ENCODE measurements at regions not wholly inside any gene's neighbourhood (a gene's known extent, or its start where the extent isn't known, plus 50 kb on each side); places are given as distances from the start of the nearest gene placed in this dataset.

DNA sequence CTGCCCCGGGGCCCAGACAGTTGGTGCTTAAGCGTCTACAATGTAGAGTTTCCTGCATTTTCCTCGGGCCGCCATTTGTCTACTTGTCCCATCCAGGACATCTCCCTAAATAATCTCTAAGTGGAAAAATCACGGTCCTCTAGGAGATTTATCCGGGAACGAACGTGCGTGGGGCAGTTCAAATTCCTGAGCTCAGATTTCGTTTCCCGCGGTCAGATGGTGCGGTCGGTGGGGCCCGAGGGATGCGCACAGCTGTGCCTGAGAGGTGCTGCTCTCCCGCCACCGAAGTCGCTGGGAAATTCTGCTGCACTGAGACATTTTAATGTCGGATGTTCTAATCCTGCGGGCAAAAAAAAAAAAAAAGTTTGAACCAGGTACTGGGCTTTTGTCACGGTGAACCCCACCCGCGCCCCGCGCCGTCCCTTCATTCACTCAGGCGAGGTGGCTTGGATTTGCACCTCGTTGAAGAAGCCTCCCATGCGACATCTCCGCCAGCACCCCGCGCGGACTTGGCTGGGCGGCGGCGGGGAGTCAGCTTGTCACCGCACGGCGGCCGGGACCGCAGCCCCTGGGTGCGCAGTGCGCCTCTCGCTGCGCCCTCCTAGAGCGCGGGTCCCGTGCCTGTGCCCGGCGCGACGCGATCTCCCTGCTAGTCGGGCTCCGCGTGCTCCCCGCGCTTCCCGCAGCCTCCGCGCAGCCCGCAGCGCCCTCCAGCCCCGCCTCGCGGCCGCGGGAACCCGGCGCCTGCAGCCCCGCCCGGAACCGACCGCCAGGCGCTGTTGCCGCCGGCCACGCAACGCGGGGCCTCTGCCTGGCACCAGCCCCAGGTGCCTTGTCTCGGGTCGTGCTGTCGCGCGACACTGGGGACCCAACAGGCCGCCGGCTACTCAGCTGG lies 191.9 kb upstream of the TCF4 start:
- H3K4me1 ChIP-seq (ENCODE audit: control insufficient read depth, insufficient read depth, low read length): peaks cover 46% of the 10 kb centered on the region
- H3K27ac ChIP-seq (ENCODE audit: low read depth, low read length): peak overlapping the region; percentile 55
- no peaks in the 10 kb centered on the region for H3K9me3 ChIP-seq (ENCODE audit: control insufficient read depth, insufficient read depth, low read length)
- H3K9ac ChIP-seq (ENCODE audit: low read depth, low read length): peak overlapping the region; percentile 48
- no peaks in the 10 kb centered on the region for H3K36me3 ChIP-seq (ENCODE audit: control insufficient read depth, insufficient read depth, low read length)
- peak overlapping the region; percentile 70 for H3K4me3 ChIP-seq (ENCODE audit: low read depth, low read length)
- peaks cover 22% of the 10 kb centered on the region for H3K27me3 ChIP-seq (ENCODE audit: control insufficient read depth, insufficient read depth, low read length)

DNA sequence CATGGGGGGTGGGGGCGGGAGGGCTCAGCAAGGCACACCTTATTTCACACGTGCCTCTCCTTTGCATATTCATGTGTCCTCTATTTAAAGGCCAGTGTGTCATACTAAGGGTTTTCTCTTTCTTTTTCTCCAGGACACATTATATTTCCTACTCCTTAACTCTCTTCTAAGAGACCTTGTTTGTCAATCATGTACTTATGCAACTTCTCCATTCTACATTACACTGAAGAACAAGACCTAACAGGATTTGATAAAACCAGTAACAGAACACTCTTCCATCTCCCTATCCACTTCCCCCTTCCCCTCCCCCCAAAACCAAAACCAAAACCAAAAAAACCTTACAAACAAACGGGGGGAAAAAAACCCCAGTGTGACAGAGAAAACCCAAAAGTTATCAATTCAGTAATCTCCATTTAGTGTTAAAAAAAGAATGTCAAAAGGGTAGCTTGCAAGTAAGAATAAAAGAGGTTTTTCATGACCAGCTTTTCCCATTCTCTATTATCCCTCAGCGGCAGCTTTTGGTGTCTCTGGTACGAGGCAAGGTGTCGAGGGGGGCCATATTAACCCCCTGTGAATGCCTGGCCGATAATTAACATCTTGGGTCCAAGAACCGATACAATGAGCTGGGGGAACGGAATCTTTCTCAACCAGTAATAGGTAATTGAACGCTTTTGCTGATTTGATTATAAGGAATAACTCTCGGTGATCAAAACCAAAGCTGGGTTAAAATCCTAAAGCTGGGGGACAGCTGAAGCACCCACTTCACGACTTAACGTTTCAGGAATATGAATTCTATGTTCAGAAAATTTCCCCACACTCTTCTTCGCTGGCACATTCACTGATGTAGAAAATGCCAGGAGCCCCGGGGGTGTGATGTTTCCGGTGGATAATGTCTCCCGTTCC lies 191.0 kb upstream of the TCF4 start:
- no peaks in the 10 kb centered on the region for H3K9me3 ChIP-seq (ENCODE audit: control insufficient read depth, insufficient read depth, low read length)
- H3K9ac ChIP-seq (ENCODE audit: low read depth, low read length): no peak overlapping the region
- peak overlapping the region; percentile 70 for H3K4me3 ChIP-seq (ENCODE audit: low read depth, low read length)

DNA sequence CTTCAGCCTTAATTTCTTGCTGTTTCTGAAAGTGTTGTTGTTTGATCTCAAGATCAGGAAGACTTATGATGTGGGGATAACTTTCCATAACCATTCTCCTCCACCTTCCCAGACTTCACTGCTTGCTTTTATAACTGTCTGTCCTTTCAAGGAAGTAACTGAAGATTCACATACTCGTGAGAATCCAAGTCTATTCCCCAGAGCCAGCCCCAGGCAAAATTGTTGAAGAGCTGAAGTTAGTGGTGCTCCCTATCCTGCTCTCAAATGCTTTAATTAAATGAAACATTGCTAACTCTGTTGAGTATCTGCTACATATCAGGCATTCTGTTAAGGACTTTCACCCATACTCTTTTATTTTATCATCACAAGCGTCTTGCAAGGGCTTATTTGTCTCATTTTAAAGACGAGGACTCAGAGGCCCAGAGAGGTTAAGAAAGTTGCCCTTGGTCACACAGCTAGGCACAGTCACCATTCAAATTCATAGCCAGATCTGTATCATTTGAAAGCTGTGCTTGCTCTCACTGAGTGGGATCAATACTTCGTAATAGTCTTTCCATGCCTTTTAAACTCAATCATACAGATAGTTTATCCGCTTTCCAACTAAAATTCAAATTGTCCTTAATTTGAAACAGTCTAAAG lies 189.8 kb upstream of the TCF4 start:
- H3K27ac ChIP-seq (ENCODE audit: low read depth, low read length): no peak overlapping the region
- peaks cover 36% of the 10 kb centered on the region for H3K4me1 ChIP-seq (ENCODE audit: control insufficient read depth, insufficient read depth, low read length)
- H3K27me3 ChIP-seq (ENCODE audit: control insufficient read depth, insufficient read depth, low read length): peaks cover 22% of the 10 kb centered on the region
- H3K9ac ChIP-seq (ENCODE audit: low read depth, low read length): no peak overlapping the region
- H3K36me3 ChIP-seq (ENCODE audit: control insufficient read depth, insufficient read depth, low read length): no peaks in the 10 kb centered on the region
- no peak overlapping the region for H3K4me3 ChIP-seq (ENCODE audit: low read depth, low read length)
- no peaks in the 10 kb centered on the region for H3K9me3 ChIP-seq (ENCODE audit: control insufficient read depth, insufficient read depth, low read length)

More for the DNA sequence above, 191.0 kb upstream of the TCF4 start:
- H3K27me3 ChIP-seq (ENCODE audit: control insufficient read depth, insufficient read depth, low read length): peaks cover 22% of the 10 kb centered on the region
- peaks cover 40% of the 10 kb centered on the region for H3K4me1 ChIP-seq (ENCODE audit: control insufficient read depth, insufficient read depth, low read length)
- no peaks in the 10 kb centered on the region for H3K36me3 ChIP-seq (ENCODE audit: control insufficient read depth, insufficient read depth, low read length)
- peak overlapping the region; percentile 10 for H3K27ac ChIP-seq (ENCODE audit: low read depth, low read length)

GRCh38 chr18:55775972-55776371 lies 188.0 kb upstream of the TCF4 start:
- Histone ChIP-seq H3K4me3 (ENCODE audit: low read depth, low read length) (no peak overlapping the region), H3K27ac (ENCODE audit: low read depth, low read length) (no peak overlapping the region), H3K9ac (ENCODE audit: low read depth, low read length) (no peak overlapping the region), H3K9me3 (ENCODE audit: control insufficient read depth, insufficient read depth, low read length) (no peaks in the 10 kb centered on the region), H3K4me1 (ENCODE audit: control insufficient read depth, insufficient read depth, low read length) (peaks cover 28% of the 10 kb centered on the region), H3K27me3 (ENCODE audit: control insufficient read depth, insufficient read depth, low read length) (peaks cover 22% of the 10 kb centered on the region), H3K36me3 (ENCODE audit: control insufficient read depth, insufficient read depth, low read length) (no peaks in the 10 kb centered on the region)

DNA sequence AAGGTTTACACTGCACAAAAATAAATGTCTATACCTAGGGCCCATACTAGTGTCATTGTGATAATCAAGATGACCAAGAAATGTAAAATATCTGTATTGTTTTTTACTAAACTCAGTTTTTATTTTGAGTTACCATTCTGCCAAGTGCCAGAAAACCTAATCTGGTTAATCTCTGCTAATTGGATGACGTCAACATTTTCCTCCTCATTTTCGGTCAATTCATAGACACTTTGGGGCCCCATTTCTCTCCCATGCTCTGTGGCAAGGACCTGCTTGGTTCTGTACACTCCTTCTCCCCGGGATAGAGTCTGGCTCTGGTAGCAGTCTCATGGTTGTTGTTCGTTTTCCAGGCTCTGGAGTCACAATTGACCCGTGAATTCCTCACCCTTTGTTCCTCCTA lies 186.5 kb upstream of the TCF4 start:
- no peak overlapping the region for H3K4me3 ChIP-seq (ENCODE audit: low read depth, low read length)
- H3K9me3 ChIP-seq (ENCODE audit: control insufficient read depth, insufficient read depth, low read length): no peaks in the 10 kb centered on the region
- H3K36me3 ChIP-seq (ENCODE audit: control insufficient read depth, insufficient read depth, low read length): no peaks in the 10 kb centered on the region
- H3K9ac ChIP-seq (ENCODE audit: low read depth, low read length): no peak overlapping the region
- H3K27me3 ChIP-seq (ENCODE audit: control insufficient read depth, insufficient read depth, low read length): peaks cover 8% of the 10 kb centered on the region
- H3K4me1 ChIP-seq (ENCODE audit: control insufficient read depth, insufficient read depth, low read length): peaks cover 21% of the 10 kb centered on the region
- H3K27ac ChIP-seq (ENCODE audit: low read depth, low read length): no peak overlapping the region

DNA sequence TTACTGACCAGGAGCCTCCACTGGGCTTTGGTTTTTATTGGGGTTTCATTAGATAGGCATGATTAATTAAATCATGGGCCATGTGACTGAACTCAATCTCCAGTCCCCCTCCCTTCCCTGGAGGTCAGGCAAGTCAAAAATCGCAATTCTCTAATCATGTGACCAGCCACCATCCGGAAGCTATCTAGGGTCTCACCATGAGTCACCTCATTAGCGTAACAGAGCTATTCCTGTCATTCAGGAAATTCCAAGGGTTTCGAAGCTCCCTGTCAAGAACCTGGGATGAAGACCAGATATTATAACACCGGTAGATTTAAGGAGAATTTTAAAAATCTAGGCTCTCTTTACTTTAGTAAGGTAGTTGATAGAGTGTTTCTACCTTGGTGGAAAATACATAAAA lies 180.3 kb upstream of the TCF4 start:
- Histone ChIP-seq H3K4me3 (ENCODE audit: low read depth, low read length) (peak overlapping the region; percentile 6; the same call in 1 of the 2 replicates), H3K9me3 (ENCODE audit: control insufficient read depth, insufficient read depth, low read length) (no peaks in the 10 kb centered on the region), H3K4me1 (ENCODE audit: control insufficient read depth, insufficient read depth, low read length) (peaks cover 20% of the 10 kb centered on the region), H3K9ac (ENCODE audit: low read depth, low read length) (no peak overlapping the region), H3K36me3 (ENCODE audit: control insufficient read depth, insufficient read depth, low read length) (no peaks in the 10 kb centered on the region), H3K27ac (ENCODE audit: low read depth, low read length) (peak overlapping the region; percentile 71), H3K27me3 (ENCODE audit: control insufficient read depth, insufficient read depth, low read length) (no peaks in the 10 kb centered on the region)

DNA sequence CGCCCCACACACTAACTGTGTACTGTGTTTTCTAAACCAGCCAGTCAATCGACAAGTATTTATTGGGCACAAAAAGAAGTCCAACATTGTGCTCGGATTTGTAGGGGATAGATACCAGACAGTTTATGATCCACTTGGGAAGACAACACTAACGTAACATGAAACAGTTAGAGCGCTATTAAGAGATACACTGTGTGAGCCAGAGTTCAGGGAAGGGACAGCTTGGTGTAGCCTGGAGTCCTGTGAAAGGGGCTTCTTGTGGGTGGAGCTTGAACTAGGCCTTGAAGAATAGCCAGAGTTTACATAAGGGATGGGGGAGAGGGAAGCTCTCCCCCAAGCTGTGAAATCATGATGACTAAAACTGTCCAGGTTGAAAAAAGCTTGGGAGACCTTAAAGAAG lies 176.4 kb upstream of the TCF4 start:
- Histone ChIP-seq H3K4me1 (ENCODE audit: control insufficient read depth, insufficient read depth, low read length) (peaks cover 25% of the 10 kb centered on the region), H3K9me3 (ENCODE audit: control insufficient read depth, insufficient read depth, low read length) (no peaks in the 10 kb centered on the region), H3K27ac (ENCODE audit: low read depth, low read length) (no peak overlapping the region), H3K4me3 (ENCODE audit: low read depth, low read length) (no peak overlapping the region), H3K9ac (ENCODE audit: low read depth, low read length) (no peak overlapping the region), H3K36me3 (ENCODE audit: control insufficient read depth, insufficient read depth, low read length) (no peaks in the 10 kb centered on the region), H3K27me3 (ENCODE audit: control insufficient read depth, insufficient read depth, low read length) (no peaks in the 10 kb centered on the region)

DNA sequence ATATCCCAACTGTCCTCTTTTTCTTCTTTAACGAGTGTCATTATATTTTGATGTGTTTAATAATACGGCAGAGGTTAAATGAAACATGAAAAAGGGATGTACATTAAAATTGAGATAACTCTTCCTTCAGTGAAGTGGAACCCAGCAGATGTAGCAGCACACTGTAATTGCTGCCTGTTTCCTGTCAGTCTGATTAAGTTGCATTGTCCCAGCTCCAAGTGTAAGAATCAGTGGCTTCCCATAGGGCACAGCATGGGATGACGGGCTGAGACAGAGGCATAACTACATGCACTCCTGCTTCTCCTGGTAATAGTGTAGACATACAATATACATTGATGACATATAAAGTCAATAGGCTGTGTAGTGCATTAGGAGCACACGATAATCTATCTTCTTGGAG lies 175.8 kb upstream of the TCF4 start:
- Histone ChIP-seq H3K9me3 (ENCODE audit: control insufficient read depth, insufficient read depth, low read length) (no peaks in the 10 kb centered on the region), H3K36me3 (ENCODE audit: control insufficient read depth, insufficient read depth, low read length) (no peaks in the 10 kb centered on the region), H3K4me3 (ENCODE audit: low read depth, low read length) (no peak overlapping the region), H3K4me1 (ENCODE audit: control insufficient read depth, insufficient read depth, low read length) (peaks cover 19% of the 10 kb centered on the region), H3K9ac (ENCODE audit: low read depth, low read length) (no peak overlapping the region), H3K27me3 (ENCODE audit: control insufficient read depth, insufficient read depth, low read length) (no peaks in the 10 kb centered on the region), H3K27ac (ENCODE audit: low read depth, low read length) (no peak overlapping the region)

- Histone ChIP-seq H3K27me3 (ENCODE audit: control insufficient read depth, insufficient read depth, low read length) (no peaks in the 10 kb centered on the region), H3K9ac (ENCODE audit: low read depth, low read length) (no peak overlapping the region), H3K36me3 (ENCODE audit: control insufficient read depth, insufficient read depth, low read length) (no peaks in the 10 kb centered on the region), H3K4me1 (ENCODE audit: control insufficient read depth, insufficient read depth, low read length) (peaks cover 15% of the 10 kb centered on the region), H3K4me3 (ENCODE audit: low read depth, low read length) (no peak overlapping the region), H3K9me3 (ENCODE audit: control insufficient read depth, insufficient read depth, low read length) (no peaks in the 10 kb centered on the region), H3K27ac (ENCODE audit: low read depth, low read length) (no peak overlapping the region)
Measured at GRCh38 chr18:55763298-55763697, 175.3 kb upstream of the TCF4 start.

- no peak overlapping the region for H3K4me3 ChIP-seq (ENCODE audit: low read depth, low read length)
- H3K9ac ChIP-seq (ENCODE audit: low read depth, low read length): no peak overlapping the region
- no peaks in the 10 kb centered on the region for H3K27me3 ChIP-seq (ENCODE audit: control insufficient read depth, insufficient read depth, low read length)
- no peaks in the 10 kb centered on the region for H3K36me3 ChIP-seq (ENCODE audit: control insufficient read depth, insufficient read depth, low read length)
- H3K4me1 ChIP-seq (ENCODE audit: control insufficient read depth, insufficient read depth, low read length): peaks cover 9% of the 10 kb centered on the region
- no peak overlapping the region for H3K27ac ChIP-seq (ENCODE audit: low read depth, low read length)
- H3K9me3 ChIP-seq (ENCODE audit: control insufficient read depth, insufficient read depth, low read length): no peaks in the 10 kb centered on the region
Measured at GRCh38 chr18:55762424-55762823, 174.4 kb upstream of the TCF4 start.

Measured in HUES48 (cell line).